HG03039 (cell line): ENCODE measurements at regions not wholly inside any gene's neighbourhood (a gene's known extent, or its start where the extent isn't known, plus 50 kb on each side); places are given as distances from the start of the nearest gene placed in this dataset.
"Not testable (repeated sequence)": the region's sequence is repeated elsewhere in the genome, so short reads cannot be mapped to it uniquely, and the experiment has no call there.

Source experiments
- ATAC-seq: cut with Tn5 transposase; IDR thresholded peaks from one replicate; pipeline ENCODE4 v1.9.1; 2021; ENCODE audit warnings: mild to moderate bottlenecking, moderate library complexity; ENCODE audit not compliant: unreplicated experiment

GRCh38 chr2:89537862-89538261, 846.4 kb downstream of the RPIA start:
- ATAC-seq = not testable (repeated sequence)

- ATAC-seq = not testable (repeated sequence)
Measured at GRCh38 chr2:89544110-89544509, 852.6 kb downstream of the RPIA start.

GRCh38 chr2:89579154-89579553, 887.7 kb downstream of the RPIA start:
- ATAC-seq = not testable (repeated sequence)

GRCh38 chr2:89582816-89583215, 891.3 kb downstream of the RPIA start:
- not testable (repeated sequence) for ATAC-seq

- not testable (repeated sequence) for ATAC-seq
Measured at GRCh38 chr2:89584046-89584445, 892.6 kb downstream of the RPIA start.

GRCh38 chr2:89584868-89585557, 893.5 kb downstream of the RPIA start:
- not testable (repeated sequence) for ATAC-seq

GRCh38 chr2:89585558-89585920, 894.1 kb downstream of the RPIA start:
- peak; percentile 100 for ATAC-seq

GRCh38 chr2:89599843-89600242, 908.4 kb downstream of the RPIA start:
- ATAC-seq = not testable (repeated sequence)

GRCh38 chr2:89606514-89606913, 915.0 kb downstream of the RPIA start:
- ATAC-seq = not testable (repeated sequence)

- ATAC-seq = not testable (repeated sequence)
Measured at GRCh38 chr2:89610207-89610926, 918.9 kb downstream of the RPIA start.

- not testable (repeated sequence) for ATAC-seq
Measured at GRCh38 chr2:89610927-89611515, 919.5 kb downstream of the RPIA start.

- ATAC-seq = not testable (repeated sequence)
Measured at GRCh38 chr2:89611710-89612109, 920.2 kb downstream of the RPIA start.

- not testable (repeated sequence) for ATAC-seq
Measured at GRCh38 chr2:89649268-89649667, 957.8 kb downstream of the RPIA start.

- ATAC-seq = not testable (repeated sequence)
Measured at GRCh38 chr2:89679254-89679653, 987.8 kb downstream of the RPIA start.
